ENCODE measurements at regions not wholly inside any gene's neighbourhood (a gene's known extent, or its start where the extent isn't known, plus 50 kb on each side); places are given as distances from the start of the nearest gene placed in this dataset.

DNA sequence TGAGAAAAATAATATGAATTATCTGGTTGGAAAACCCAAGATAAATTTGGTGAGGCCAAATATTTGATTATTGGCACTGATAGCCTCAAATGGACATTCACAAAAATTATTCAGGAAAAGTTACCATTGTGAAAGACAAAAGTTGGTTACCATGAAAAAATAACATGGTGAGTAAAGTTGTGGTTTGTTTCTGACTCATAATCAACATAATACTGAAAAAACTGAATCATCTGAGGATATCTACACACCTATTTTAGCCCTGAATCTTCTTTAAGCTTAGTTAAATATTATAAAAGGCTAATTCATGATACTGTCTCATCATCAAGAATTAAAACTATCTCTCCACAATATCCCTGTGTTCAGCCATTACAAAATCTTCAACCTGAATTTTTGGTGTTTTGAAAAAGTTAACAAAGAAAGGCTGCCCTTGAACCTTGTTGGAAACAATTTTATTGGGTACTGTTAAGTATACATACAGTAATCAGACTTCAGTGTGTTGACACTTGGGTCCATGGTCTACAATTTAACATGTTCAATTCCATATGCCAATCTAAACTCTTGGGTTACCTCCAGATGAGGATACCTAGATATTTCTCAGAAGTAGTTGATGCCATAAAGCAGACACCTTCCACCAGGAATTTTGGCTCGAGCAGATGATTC, 607.5 kb upstream of the SLC39A10 start:
- Histone ChIP-seq H3K4me3 (no peak overlapping the region), H3K27me3 (no peaks in the 10 kb centered on the region), H3K27ac (no peak overlapping the region), H3K4me1 (no peaks in the 10 kb centered on the region), H3K9me3 (no peaks in the 10 kb centered on the region), H3K36me3 (no peaks in the 10 kb centered on the region)
- DNase-seq (no peak), ATAC-seq (no peak), FAIRE-seq (no peak)
- intact Hi-C loops (cut with DNase I): no loop called here
- 42 to 53% methylated on average over 1 of the region's 1 CpG for WGBS, 2 donors
- TF ChIP-seq, protein P1, sequence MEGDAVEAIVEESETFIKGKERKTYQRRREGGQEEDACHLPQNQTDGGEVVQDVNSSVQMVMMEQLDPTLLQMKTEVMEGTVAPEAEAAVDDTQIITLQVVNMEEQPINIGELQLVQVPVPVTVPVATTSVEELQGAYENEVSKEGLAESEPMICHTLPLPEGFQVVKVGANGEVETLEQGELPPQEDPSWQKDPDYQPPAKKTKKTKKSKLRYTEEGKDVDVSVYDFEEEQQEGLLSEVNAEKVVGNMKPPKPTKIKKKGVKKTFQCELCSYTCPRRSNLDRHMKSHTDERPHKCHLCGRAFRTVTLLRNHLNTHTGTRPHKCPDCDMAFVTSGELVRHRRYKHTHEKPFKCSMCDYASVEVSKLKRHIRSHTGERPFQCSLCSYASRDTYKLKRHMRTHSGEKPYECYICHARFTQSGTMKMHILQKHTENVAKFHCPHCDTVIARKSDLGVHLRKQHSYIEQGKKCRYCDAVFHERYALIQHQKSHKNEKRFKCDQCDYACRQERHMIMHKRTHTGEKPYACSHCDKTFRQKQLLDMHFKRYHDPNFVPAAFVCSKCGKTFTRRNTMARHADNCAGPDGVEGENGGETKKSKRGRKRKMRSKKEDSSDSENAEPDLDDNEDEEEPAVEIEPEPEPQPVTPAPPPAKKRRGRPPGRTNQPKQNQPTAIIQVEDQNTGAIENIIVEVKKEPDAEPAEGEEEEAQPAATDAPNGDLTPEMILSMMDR (IDR thresholded peaks at IDR 0.05): no peak

DNA sequence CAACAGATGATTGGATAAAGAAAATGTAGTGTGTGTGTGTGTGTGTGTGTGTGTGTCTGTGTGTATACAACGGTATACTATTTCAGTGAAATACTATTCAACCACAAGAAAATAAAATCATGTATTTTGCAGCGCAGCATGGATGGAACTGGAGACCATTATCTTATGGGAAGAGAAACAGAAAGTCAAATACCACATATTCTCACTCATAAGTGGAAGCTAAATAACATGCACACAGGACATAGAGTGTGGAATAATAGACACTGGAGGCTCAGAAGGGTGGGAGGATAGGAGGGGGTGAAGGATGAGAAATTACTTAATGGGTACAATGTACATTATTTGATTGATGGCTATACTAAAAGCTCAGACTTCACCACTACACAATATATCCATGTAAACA, 609.1 kb upstream of the SLC39A10 start:
- WGBS, 2 donors: 62 to 83% methylated on average over 2 of the region's 2 CpGs
- H3K4me1 ChIP-seq: no peaks in the 10 kb centered on the region
- no peak overlapping the region for H3K4me3 ChIP-seq
- FAIRE-seq (no peak), DNase-seq (no peak), ATAC-seq (no peak)
- no peak overlapping the region for H3K27ac ChIP-seq
- no peaks in the 10 kb centered on the region for H3K36me3 ChIP-seq
- no peaks in the 10 kb centered on the region for H3K27me3 ChIP-seq
- H3K9me3 ChIP-seq: no peaks in the 10 kb centered on the region
- TF ChIP-seq, protein P1 (IDR thresholded peaks at IDR 0.05): no peak
- intact Hi-C loops (cut with DNase I): no loop called here

DNA sequence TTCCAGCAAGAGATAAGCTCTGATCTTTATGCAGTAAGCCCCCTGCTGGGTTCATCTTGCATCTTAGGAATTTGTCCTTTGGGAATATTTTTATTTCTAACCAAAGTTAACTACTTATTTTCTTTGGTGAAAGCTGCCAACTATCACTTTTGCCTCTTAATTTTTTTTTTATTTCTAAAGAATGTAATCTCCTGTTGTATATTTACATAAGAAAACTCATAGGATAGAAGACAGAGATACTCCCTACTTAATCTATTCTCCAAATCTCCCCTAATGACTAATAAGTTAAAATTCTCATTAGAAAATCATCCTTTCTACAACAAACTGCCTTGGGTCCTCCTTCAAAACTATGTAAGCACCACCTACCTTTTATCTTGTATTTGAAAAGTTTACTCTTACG, 612.2 kb upstream of the SLC39A10 start:
- Histone ChIP-seq H3K4me3 (no peak overlapping the region), H3K27me3 (no peaks in the 10 kb centered on the region), H3K36me3 (no peaks in the 10 kb centered on the region), H3K9me3 (no peaks in the 10 kb centered on the region), H3K4me1 (no peaks in the 10 kb centered on the region), H3K27ac (no peak overlapping the region)
- ATAC-seq (no peak), FAIRE-seq (no peak), DNase-seq (no peak)
- intact Hi-C loops (cut with DNase I): no loop called here
- 84 to 85% methylated on average over 1 of the region's 1 CpG for WGBS, 2 donors
- TF ChIP-seq, protein P1 (IDR thresholded peaks at IDR 0.05): no peak

DNA sequence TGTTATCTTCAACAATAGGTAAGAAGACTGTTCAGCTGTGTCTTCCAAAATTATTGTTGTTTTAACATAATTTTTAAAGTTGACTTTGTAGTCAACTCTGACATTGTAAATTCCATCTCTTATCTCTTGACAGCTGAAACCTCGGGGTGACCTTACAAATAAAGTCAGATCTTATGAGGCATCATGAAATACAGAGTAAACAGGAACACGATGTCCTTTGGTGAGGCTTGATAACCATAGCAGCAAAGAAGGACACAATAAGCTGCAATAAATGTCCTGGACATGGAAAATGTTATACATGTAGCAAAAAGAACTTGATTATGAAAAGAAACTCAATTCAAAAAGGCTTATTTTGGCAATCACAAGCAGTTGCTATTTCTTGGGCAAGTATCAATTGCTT, 618.9 kb upstream of the SLC39A10 start:
- TF ChIP-seq, protein P1 (IDR thresholded peaks at IDR 0.05): no peak
- 11% methylated on average over 2 of the region's 2 CpGs for whole genome bisulfite sequencing, 2 donors
- Histone ChIP-seq H3K4me1 (no peaks in the 10 kb centered on the region), H3K36me3 (no peaks in the 10 kb centered on the region), H3K27ac (no peak overlapping the region), H3K27me3 (no peaks in the 10 kb centered on the region), H3K4me3 (no peak overlapping the region), H3K9me3 (no peaks in the 10 kb centered on the region)
- DNase-seq: no peak
- ATAC-seq: no peak
- intact Hi-C loops (cut with DNase I): no loop called here
- no peak for FAIRE-seq

DNA sequence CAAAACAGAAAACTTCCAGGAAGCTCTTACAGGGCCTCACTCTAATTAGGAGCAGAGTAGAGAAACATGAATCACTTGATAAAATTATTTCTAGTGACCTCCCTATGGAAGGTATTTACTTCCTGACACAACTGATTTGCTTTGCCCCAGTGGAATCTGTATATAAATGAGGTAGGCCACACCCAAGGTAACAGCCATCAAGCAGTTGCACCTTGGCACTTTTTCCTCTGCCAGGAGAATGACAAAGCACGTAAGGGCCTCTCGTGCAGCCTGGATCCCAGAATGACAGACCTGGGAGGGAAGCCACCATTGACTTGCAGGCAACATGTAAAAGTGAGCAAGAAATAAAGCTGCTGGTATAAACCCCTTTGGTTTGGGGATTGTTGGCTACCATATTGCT, 620.0 kb upstream of the SLC39A10 start:
- ATAC-seq (no peak), DNase-seq (no peak), FAIRE-seq (no peak)
- Histone ChIP-seq H3K9me3 (no peaks in the 10 kb centered on the region), H3K27me3 (no peaks in the 10 kb centered on the region), H3K27ac (no peak overlapping the region), H3K36me3 (no peaks in the 10 kb centered on the region), H3K4me1 (no peaks in the 10 kb centered on the region), H3K4me3 (no peak overlapping the region)
- intact Hi-C loops (cut with DNase I): no loop called here
- WGBS, 2 donors: 74 to 81% methylated on average over 2 of the region's 2 CpGs
- TF ChIP-seq, protein P1 (IDR thresholded peaks at IDR 0.05): no peak
